CD4-positive, alpha-beta T cell treated with Interferon gamma for 1 hour (primary cell): ENCODE measurements at regions not wholly inside any gene's neighbourhood (a gene's known extent, or its start where the extent isn't known, plus 50 kb on each side); places are given as distances from the start of the nearest gene placed in this dataset.
A peak's percentile ranks its signal among the peaks of the same experiment; 100 is the strongest.

Source experiments
- DNase-seq: peaks from one replicate; pipeline ENCODE4 v3.0.0-alpha.2; 2020

- DNase-seq = peak; percentile 5
Observed at GRCh38 chr4:36394352-36394903, 113.0 kb downstream of the DTHD1 start.

- peak; percentile 24 for DNase-seq
Observed at GRCh38 chr4:36399762-36400353, 118.4 kb downstream of the DTHD1 start.

- no peak for DNase-seq
Observed at GRCh38 chr4:36402008-36402758, 120.8 kb downstream of the DTHD1 start.

GRCh38 chr4:36411338-36411737 is 129.9 kb downstream of the DTHD1 start:
- DNase-seq = no peak

GRCh38 chr4:36414248-36414647 is 132.8 kb downstream of the DTHD1 start:
- DNase-seq = no peak

- DNase-seq = no peak
Observed at GRCh38 chr4:36417146-36417545, 135.7 kb downstream of the DTHD1 start.

GRCh38 chr4:36420111-36420679 is 138.8 kb downstream of the DTHD1 start:
- DNase-seq = no peak

- DNase-seq = no peak
Observed at GRCh38 chr4:36422607-36423006, 141.2 kb downstream of the DTHD1 start.

GRCh38 chr4:36426741-36427140 is 145.3 kb downstream of the DTHD1 start:
- DNase-seq = no peak

GRCh38 chr4:36427696-36428095 is 146.3 kb downstream of the DTHD1 start:
- no peak for DNase-seq

GRCh38 chr4:36432586-36432985 is 151.2 kb downstream of the DTHD1 start:
- no peak for DNase-seq

GRCh38 chr4:36439556-36439955 is 158.1 kb downstream of the DTHD1 start:
- no peak for DNase-seq

- DNase-seq = no peak
Observed at GRCh38 chr4:36445480-36445879, 164.1 kb downstream of the DTHD1 start.

- no peak for DNase-seq
Observed at GRCh38 chr4:36446275-36446674, 164.9 kb downstream of the DTHD1 start.

GRCh38 chr4:36461344-36461743 is 179.9 kb downstream of the DTHD1 start:
- DNase-seq = no peak

- DNase-seq = no peak
Observed at GRCh38 chr4:36467670-36468069, 186.3 kb downstream of the DTHD1 start.

- DNase-seq = no peak
Observed at GRCh38 chr4:36471903-36472302, 190.5 kb downstream of the DTHD1 start.

GRCh38 chr4:36476135-36476534 is 194.7 kb downstream of the DTHD1 start:
- no peak for DNase-seq

- DNase-seq = no peak
Observed at GRCh38 chr4:36477861-36478260, 196.4 kb downstream of the DTHD1 start.

GRCh38 chr4:36485885-36486284 is 204.5 kb downstream of the DTHD1 start:
- no peak for DNase-seq

- DNase-seq = no peak
Observed at GRCh38 chr4:36489798-36490197, 208.4 kb downstream of the DTHD1 start.

GRCh38 chr4:36492041-36492440 is 210.6 kb downstream of the DTHD1 start:
- no peak for DNase-seq

- no peak for DNase-seq
Observed at GRCh38 chr4:36492590-36492989, 211.2 kb downstream of the DTHD1 start.

GRCh38 chr4:36493251-36493650 is 211.8 kb downstream of the DTHD1 start:
- no peak for DNase-seq
